ENCODE measurements at regions not wholly inside any gene's neighbourhood (a gene's known extent, or its start where the extent isn't known, plus 50 kb on each side); places are given as distances from the start of the nearest gene placed in this dataset.

DNA sequence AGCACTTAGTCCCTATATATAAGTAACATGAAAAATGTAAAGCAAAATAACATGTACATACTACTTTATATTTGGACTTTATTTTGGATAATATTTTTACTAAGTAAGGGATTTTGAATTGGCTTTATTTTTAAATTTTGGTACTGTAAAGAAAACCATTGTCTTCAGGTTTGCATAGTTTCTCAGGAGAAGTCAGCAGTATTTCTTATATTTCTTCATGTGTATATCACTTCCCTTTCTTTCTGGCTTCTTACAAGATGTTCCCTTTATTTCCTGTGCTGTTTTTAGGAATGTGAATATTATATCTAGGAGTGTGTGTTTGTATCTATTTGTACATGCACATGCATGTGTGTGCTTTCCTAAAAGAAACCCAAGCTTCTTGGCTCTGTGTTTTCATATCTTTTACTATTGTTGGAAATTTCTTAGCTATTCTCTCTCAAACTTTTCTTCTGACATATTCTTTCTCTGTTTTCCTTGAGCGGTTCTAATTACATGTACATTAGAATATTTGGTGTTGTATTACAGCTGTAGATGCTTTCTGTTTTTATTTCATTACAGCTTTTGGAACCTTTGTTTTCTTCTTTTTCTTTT, 1549.7 kb upstream of the ACVR2A start:
- DNase-seq (ENCODE audit: low spot score) = no peak

DNA sequence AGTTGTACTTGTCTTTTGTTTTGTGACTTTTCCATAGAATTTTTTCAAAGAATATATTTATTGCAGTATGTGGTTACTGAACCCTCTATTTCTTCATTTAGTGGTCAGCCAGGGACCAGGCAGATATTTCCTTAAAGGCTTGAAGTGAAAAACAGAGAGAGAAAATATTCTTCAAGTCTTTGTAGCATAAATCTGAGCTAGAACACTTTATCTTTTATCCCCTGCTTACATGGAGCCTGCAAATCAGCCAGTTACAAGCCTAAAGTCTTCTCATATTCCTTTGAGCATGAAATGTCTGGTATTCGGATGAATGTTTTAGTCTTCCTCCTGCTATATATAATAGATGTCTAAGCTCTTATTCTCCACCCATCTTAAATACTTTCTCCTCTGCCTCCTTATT, 1557.5 kb upstream of the ACVR2A start:
- no peak for DNase-seq (ENCODE audit: low spot score)

DNA sequence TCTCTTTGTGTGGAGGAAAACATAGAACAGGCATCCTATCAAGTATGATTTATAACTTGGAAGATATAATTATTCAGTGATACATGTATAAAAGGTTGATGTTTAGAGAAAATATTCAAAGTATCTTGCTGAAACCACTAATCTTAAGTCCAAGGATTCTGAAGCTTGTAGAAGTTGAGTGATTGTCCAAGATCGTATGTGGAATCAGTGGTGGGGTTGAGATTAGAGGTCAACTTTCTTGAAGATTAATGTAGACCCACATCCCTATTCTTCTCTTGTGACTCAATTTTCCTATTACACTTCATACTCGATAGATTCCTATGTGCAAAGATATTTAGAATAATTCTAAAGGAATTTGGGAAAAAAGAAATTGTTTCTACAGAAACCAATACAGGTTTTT, 1565.9 kb upstream of the ACVR2A start:
- no peak for DNase-seq (ENCODE audit: low spot score)

DNA sequence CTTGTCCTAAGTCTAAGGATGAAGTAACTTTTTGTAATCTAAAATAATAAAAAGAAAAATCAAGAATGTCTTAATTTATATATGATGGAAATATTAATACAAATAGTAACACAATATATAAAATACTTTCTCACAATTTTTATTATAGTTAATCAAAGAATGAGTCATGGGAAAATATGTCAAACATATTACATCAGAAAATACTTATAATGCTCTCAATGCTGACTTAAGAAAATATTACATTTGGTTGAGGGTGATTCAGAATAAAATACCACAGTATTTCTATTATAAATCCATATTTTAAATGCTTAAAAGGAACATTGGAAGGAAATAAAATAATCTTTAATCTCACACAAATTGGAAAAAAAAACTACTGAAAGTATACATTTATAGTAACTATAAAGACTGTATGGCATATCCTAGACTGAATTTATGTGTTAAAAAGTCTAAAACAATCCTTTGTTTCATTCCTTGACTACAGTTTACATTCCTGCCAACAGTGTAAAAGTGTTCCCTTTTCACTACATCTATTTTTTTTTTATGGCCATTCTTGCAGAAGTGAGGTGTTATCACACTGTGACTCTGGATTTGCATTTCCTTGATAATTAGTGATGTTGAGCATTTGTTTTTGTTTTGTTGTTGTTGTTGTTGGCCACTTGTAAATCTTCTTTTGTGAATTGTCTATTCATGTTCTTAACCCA, 1573.5 kb upstream of the ACVR2A start:
- no peak for DNase-seq (ENCODE audit: low spot score)

DNA sequence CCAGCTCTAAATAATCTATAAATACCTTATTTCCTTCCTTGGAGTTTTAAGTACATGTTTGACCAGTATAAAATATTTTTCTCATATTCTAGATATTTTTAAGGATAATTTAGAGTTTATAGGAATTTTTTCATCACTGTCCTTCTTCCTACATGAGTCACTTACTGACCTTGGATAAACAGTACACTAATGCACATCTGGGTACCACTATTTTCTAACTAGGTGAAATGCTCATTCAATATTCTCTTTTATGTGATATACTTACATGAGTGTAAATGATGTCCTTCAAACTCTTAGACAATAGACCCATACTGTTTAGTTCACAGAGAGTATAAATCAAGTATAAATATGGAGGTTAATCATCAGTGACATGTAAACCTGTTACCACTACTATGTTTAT, 1574.2 kb upstream of the ACVR2A start:
- no peak for DNase-seq (ENCODE audit: low spot score)

DNA sequence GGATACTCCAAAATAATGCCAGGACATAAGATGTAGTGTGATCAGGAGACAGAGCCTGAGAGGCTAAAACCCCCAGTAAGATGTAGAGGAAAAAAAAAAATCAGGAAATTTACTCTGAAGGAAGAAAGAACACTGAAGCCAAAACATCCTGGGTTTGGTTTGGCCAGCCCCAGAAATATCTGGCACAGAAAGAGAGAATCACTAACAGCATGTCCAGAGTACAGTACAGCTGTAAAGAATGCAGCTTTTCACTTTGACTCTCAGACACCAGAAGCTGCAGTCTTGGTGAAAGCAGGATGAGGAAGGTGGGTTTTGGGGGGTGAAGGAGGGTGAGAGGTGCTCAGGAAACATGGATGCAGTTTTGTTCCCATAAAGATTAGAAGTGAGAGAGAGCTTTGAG, 1577.7 kb upstream of the ACVR2A start:
- DNase-seq (ENCODE audit: low spot score) = peak; percentile 27

DNA sequence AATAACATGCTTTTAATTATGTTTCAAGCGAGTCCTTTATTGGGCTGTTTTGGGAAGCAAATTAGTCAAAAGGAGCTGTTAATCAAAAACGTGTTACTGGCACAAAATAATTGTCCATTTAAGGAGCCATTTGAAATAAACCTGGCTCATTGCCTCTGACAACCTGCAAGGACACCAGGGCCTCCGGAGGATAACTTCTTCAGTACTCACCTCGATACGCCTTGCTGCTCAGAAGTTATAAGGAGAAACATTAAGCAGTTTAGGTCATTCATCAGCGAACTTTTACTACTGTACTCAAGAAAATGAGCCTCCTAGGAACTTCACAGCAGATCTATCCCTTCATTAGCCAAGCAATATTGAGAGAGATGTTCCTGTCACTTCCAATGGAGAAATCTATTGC, 1579.2 kb upstream of the ACVR2A start:
- no peak for DNase-seq (ENCODE audit: low spot score)

DNA sequence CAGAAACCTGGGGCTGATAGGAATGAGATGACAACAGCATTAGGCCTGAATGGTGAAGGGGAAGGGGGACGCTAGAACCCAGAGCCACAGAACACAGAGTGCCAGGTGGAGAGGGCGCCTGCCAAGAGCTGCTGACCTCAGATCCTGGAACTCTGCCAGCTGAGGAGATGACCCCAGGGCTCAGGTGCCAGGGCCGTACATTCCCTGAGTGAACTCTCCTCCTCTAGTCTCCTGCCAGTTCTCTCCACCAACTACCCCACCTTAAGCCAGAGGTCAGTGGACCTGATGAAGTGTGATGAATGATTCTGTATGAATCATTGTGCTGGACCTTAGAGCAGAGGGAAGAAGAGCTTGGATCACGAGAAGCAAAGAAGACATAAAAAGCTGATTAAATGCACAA, 1582.2 kb upstream of the ACVR2A start:
- no peak for DNase-seq (ENCODE audit: low spot score)

DNA sequence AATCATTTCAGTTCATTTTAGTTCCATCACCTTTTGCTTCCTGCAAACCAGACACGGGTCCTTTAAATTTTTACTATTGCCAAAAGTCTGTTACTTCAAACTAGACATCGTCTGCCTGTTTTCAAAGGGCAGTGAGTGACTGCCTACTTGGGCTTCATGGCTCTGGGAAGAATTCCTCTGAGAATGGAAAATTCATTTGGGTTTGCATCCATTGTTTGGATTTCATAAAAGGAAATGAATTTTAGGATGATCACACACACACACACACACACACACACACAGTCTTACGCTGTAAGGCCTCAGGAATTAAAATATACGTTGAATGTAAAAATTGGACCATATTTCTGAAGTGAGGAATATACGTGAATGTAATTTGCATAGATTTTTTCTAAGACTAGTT, 1584.3 kb upstream of the ACVR2A start:
- no peak for DNase-seq (ENCODE audit: low spot score)

DNA sequence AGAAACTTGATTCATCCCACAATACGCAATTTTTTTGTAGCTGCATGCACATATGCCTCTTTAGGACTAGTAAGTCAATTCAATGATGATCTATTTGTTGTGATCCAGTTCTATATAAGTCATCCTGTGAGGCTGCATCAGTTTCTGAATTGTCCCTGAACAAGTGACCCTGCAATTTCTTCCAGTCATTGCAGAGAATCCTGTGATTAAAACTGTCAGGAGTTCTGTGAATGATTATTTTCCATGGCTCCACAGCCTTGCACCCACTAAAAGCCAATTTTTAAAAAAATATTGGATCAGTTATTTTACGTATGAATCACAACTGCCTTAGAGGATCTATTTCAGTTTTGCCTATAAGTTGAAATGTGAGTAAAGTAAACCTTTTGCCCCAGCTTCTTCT, 1585.0 kb upstream of the ACVR2A start:
- no peak for DNase-seq (ENCODE audit: low spot score)

DNA sequence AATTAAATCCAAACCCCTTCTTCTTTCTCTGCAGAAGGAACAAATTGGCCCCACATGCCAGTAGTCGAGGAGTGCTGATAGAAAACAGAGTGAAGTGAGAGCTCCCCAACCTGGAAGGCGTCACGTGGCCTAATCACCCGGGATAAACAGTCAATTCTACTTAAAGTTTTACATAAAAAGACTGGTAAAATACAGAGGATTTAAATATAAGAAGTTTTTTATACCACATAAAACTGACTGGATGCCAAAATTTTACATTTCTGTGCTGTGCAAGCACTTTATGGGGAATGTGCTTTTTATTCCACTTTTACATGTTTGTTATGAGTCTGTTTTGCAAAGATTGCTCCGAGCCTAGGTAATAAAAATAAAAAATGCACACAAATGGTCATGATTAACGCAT, 1586.8 kb upstream of the ACVR2A start:
- DNase-seq (ENCODE audit: low spot score) = no peak

DNA sequence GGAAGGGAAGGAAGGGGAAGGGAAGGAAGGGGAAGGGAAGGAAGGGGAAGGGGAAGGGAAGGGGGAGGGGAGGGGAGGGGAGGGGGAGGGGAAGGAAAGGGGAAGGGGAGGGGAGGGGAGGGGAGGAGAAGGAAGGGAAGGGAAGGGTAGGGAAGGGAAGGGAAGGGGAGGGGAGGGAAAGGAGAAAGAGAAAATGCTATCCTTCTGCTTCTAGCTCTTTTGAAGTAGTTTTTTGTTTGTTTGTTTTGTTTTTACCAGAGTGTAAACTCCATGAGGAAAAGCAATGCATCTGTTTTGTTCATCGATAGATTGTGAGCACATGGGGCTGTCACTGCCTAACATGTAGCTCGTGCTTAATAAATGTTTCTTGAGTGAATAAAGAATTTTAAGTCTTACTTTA, 1592.7 kb upstream of the ACVR2A start:
- DNase-seq (ENCODE audit: low spot score) = no peak

DNA sequence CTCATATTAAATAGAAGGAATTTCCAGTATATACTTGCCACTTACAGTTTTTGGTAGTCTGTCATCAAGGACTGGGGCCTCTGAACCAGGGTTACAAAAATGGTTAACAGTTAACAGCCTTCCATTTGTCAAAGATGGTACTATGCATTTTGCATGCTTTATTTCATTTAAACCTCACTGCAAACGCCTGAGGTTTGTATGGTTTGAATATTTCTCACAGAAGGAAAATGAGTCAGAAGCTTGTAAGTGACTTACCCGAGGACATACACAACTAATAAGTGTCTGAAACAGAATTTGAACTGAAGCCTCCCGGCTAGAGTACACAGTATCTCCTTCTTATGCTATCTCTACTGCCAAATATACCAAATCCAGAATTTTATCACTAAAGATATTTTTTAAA, 1593.5 kb upstream of the ACVR2A start:
- DNase-seq (ENCODE audit: low spot score) = no peak

DNA sequence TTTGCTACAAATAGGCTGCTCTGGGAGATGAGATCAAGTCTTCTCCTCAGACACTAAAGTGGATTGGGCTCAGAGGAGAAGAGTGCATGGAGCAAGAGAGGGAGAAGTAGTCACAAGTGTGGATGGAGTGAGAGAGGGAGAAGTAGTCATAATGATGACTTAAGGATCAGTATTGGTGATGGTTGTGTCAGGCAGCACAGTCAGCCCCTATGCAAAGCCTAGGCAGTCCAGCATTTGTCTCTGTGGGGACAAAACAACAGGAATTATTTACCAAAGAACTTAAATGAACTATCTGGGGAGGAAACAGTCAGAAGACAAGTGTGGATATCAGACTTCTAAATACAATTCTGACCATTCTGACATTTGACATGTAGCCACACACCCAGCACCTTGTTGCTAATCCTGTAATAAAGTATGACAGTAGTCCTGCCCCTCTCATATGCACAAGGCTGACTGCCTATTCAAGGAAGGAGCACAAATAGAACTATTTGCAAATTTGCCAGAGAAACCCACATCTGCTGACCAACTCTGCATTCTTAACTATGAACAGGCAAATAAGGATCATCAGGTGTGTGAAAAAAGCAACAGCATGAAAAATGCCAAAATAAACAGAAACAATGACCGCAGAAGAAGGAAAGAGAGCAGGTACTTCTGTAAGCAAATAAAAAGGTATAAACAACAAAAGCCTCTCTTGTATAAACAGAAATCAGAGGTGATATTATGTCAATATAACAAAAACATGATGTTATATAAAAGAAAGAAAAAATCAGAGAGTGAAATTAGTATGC, 1597.9 kb upstream of the ACVR2A start:
- DNase-seq (ENCODE audit: low spot score) = no peak

DNA sequence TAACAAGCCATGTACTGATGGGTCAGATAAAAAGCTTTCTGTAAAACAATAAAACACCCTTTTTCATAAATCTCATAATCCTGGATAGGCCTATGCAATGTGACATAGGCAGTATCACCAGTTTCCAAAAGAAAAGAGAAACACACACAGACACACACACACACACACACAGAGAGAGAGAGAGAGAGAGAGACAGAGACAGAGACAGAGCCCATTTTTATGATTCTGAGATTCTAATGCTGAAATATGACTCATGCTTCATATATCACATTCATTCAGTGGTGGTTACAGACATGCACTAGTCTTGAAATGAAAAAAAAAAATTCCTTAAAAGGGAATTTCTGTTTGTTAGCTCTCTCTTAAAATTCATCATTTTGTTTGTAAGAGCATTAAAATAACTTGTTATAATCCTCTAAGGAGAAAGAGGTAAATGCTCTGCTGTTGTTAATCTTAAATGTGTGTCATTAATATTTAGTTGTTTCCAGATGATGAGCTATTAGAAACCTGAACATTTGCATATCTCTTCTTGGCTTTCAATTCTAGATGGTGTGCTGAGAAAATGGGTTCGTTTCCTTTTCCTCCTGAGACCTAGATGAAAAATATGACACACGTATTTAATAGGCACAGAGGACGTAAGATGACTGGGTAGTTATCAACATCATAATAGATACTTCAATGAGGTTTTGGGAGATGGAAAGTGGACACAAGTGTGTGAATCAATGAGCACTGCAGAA, 1598.7 kb upstream of the ACVR2A start:
- no peak for DNase-seq (ENCODE audit: low spot score)

DNA sequence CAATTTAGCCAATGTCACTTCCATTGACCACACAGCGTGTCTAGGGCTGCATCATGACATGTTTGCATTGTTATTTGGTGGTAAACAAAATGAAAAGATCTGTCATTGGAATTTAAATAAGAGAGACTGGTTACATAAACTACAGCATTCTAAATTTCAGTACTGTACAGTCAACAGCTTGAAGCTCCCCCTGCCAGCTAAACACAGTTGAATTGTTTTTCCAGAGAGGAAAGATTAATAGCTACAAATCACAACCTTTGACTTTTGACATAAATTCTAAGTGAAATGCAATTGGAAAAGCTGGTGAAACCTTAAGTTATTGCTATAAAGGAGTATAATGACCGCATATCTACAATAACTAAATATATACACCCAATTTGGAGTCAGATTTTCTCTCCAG, 1600.0 kb upstream of the ACVR2A start:
- DNase-seq (ENCODE audit: low spot score) = no peak

DNA sequence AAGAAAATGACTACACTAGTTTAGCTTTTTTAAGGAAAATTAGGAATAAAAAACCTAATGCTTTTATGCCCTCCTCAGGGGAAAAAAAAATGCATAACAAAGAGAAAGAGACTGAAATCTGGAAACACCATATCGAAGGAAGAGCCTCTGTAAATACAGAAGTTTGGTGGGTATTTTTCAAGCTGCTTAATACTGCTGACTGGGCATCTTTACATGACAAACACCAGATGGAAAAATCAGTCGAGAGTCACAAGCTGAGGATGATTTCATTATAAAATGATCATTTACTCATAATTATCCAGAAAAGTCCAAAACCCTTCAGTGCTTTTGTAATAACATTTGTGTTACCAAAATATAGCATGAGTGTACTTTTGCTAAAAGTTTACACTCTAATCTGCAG, 1600.7 kb upstream of the ACVR2A start:
- no peak for DNase-seq (ENCODE audit: low spot score)

DNA sequence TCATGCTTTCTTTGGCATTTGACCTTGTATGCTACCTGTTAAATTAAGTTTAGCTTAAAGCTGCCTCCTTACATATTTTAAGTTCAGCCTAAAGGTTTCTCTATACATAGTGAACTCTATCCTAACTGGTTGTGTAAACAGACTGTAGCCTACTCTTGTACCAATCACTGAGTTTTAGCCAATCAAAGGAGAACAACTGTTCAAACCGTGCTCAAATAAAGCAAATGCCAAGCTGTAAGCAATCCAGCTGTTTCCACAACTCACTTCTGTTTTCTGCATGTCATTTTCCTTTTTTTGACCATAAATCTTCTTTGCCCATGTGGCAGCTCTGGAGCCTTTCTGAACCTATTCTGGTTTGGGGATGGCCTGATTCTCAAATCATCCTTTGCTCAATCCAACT, 1603.8 kb upstream of the ACVR2A start:
- DNase-seq (ENCODE audit: low spot score) = no peak

DNA sequence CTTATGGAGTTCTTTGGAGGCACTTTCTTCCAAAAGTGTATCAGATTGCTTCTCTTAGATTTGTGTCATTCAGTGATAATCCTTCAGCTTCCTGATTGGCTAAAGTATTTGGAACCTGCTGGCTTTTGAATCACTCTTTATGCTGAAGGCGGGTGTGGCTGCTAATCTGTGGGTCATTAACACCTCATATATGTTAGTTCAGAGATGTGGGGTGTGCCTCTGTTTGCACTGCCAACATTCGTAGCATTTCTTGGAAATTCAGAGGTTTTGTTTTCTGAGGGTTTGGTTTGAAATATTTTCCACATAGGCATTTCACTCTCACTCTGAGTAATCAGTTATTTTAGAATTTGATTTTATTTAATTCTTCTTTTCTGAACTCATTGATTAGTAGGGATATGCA, 1604.4 kb upstream of the ACVR2A start:
- peak; percentile 33 for DNase-seq (ENCODE audit: low spot score)

DNA sequence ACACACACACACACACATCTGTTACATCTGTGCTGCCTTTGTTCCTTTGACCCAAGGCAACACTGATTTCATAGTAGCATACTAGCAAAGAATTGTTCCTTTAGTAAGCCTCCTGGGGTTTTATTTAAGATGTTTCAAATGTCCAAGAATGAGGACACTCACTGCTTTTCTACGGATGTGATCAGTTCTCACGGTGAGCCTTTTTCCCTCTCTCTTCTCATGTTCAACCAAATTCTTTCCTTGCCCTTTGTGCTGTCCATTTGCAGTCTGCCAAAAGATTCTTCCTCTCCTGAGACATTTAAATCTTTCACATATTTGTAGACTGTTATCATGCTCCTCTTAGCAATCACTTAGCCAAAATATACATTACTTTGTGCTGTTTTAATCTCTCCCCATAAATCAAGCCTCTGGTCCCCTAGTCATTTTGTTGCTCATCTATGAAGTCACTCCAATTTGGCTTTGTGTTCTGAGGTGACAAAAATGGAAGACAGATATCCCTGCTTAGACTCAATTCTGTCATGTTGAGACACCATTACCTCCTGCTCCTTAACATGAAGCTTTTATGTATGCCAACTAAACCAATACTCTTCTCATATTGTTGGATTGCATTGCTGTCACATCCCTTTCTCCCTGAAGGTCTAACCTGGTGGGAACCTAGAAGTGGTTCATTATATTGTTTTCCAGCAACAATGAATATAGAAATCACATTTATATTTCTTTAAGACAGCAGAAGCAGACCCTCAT, 1605.3 kb upstream of the ACVR2A start:
- peak; percentile 57 for DNase-seq (ENCODE audit: low spot score)

DNA sequence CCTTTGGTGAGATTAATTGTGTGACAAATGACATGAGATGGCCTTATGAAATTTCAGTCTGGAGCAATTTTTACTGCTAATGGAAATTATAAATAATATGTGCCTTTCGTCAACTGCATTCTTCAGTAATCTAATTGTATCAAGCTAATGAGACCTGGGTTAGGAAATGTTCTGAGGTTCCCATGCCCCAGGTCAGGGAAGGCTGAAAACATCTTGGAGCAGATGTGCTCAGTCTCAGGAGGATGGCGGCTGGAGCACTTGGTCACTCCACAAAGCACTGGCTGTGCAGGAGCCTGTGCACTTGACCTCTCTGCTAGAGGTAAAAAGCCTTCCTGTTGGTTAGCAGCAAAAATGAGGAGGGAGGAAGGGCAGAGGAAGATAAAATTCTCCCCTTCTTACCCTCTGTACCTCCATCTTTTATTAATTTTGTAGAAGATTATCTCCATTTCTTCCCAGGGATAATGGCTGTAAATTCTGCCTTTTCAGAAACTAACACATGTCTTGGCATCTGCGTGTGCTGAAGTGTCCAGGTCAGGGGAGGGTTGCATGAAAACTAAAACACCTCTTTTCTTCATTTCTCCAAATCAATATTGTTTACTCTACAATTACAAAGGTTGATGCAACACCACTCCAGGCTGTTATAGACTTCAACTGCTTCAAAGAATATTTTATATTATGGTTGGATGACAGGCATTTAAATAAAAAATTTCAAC, 1606.4 kb upstream of the ACVR2A start:
- no peak for DNase-seq (ENCODE audit: low spot score)
